SK-N-SH (cell line): ENCODE measurements at regions not wholly inside any gene's neighbourhood (a gene's known extent, or its start where the extent isn't known, plus 50 kb on each side); places are given as distances from the start of the nearest gene placed in this dataset.
A peak's percentile ranks its signal among the peaks of the same experiment; 100 is the strongest.

Experiments
- EP300 ChIP-seq, 2 experiments: IDR thresholded peaks; 2 replicates each; pipeline versions ENCODE4 v1.4.0 to v1.6.1; 2012; ENCODE audit warnings: borderline replicate concordance in 1 of 2, low read depth in 1 of 2, low read length in 1 of 2
- EZH2phosphoT487 ChIP-seq: fragments of 200-600 bp; sonication (generic); IDR thresholded peaks from 2 replicates; pipeline ENCODE4 v1.6.1; 2017; ENCODE audit warnings: low read depth, mixed run types, mild to moderate bottlenecking, antibody characterized with exemption, moderate library complexity, borderline replicate concordance
- FOSL2 ChIP-seq: IDR thresholded peaks from 2 replicates; pipeline ENCODE4 v1.4.0; 2012; ENCODE audit warnings: low read depth, mild to moderate bottlenecking, moderate library complexity, borderline replicate concordance
- GATA2 ChIP-seq: sonication (generic); formaldehyde crosslinking; IDR thresholded peaks from 2 replicates; pipeline ENCODE4 v1.5.0; 2020; ENCODE audit warnings: mild to moderate bottlenecking, missing genetic modification reagents
- POLR2AphosphoS5 ChIP-seq: IDR thresholded peaks from 2 replicates; pipeline ENCODE4 v1.6.1; 2012; ENCODE audit warnings: low read depth, low read length
- RAD21 ChIP-seq: IDR thresholded peaks from 2 replicates; pipeline ENCODE4 v1.6.1; 2012; ENCODE audit warnings: mild to moderate bottlenecking, low read length
- SIN3A ChIP-seq: IDR thresholded peaks from 2 replicates; pipeline ENCODE4 v1.6.1; 2012; ENCODE audit warnings: low read depth, mild to moderate bottlenecking, low read length, moderate library complexity, borderline replicate concordance
- SMC3 ChIP-seq: IDR thresholded peaks from 2 replicates; pipeline ENCODE4 v1.6.1; 2012; ENCODE audit warnings: low read depth, low read length, improper control_type of control experiment
- TAF1 ChIP-seq: IDR thresholded peaks from 2 replicates; pipeline ENCODE4 v1.6.1; 2012; ENCODE audit warnings: low read depth, mild to moderate bottlenecking, low read length, moderate library complexity, borderline replicate concordance
- TF ChIP-seq, protein P1 (sequence below): fragments of 200-600 bp; sonication (generic); IDR thresholded peaks from 2 replicates; pipeline ENCODE4 v1.6.1; 2017; ENCODE audit warnings: antibody characterized with exemption, mild to moderate bottlenecking, moderate library complexity
- TF ChIP-seq, protein P2 (sequence below): IDR thresholded peaks from 2 replicates; pipeline ENCODE4 v1.6.1; 2012; ENCODE audit warnings: mild to moderate bottlenecking, low read depth, low read length, moderate library complexity
- TF ChIP-seq, protein P3 (sequence below): IDR thresholded peaks from 2 replicates; pipeline ENCODE4 v1.4.0; 2012; ENCODE audit warnings: low read depth
- TF ChIP-seq, protein P4 (sequence below): fragments of 150-350 bp; IDR thresholded peaks from 2 replicates; pipeline ENCODE4 v1.6.1; 2017; ENCODE audit warnings: antibody characterized with exemption, low read length, low read depth, borderline replicate concordance

DNA sequence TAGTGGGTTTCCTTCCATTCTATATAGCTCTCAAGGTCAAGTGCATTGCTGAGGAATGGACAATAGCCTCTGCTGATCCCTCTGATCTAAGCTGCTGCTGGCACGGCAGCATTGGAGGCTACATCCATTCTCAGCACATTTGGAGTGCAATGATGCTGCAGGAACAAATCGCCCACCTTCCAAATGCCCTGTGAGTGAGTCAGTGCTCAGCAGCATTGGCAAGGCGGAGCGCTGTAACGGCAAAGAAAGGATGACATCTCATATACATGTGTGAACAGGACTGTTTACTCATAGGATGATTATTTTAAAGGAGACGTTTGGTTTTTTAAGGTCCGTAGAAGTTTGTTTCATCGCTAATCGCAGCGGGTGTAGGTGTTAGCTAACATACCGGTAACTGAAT is 408.7 kb downstream of the ARHGEF28 start:
- TF ChIP-seq EZH2phosphoT487 (no peak), EP300 (IDR thresholded peaks at IDR 0.05; ENCODE audit: borderline replicate concordance in 1 of 2, low read depth in 1 of 2, low read length in 1 of 2) (peak in 1 of 2 experiments; percentile 39; a peak in 1 of 4 replicates), GATA2 (CRISPR knock-in tag) (no peak), TAF1 (no peak), SIN3A (no peak), SMC3 (no peak), POLR2AphosphoS5 (no peak), RAD21 (no peak), FOSL2 (peak; percentile 65)
- TF ChIP-seq, protein P1, sequence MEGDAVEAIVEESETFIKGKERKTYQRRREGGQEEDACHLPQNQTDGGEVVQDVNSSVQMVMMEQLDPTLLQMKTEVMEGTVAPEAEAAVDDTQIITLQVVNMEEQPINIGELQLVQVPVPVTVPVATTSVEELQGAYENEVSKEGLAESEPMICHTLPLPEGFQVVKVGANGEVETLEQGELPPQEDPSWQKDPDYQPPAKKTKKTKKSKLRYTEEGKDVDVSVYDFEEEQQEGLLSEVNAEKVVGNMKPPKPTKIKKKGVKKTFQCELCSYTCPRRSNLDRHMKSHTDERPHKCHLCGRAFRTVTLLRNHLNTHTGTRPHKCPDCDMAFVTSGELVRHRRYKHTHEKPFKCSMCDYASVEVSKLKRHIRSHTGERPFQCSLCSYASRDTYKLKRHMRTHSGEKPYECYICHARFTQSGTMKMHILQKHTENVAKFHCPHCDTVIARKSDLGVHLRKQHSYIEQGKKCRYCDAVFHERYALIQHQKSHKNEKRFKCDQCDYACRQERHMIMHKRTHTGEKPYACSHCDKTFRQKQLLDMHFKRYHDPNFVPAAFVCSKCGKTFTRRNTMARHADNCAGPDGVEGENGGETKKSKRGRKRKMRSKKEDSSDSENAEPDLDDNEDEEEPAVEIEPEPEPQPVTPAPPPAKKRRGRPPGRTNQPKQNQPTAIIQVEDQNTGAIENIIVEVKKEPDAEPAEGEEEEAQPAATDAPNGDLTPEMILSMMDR = no peak
- TF ChIP-seq, protein P2, sequence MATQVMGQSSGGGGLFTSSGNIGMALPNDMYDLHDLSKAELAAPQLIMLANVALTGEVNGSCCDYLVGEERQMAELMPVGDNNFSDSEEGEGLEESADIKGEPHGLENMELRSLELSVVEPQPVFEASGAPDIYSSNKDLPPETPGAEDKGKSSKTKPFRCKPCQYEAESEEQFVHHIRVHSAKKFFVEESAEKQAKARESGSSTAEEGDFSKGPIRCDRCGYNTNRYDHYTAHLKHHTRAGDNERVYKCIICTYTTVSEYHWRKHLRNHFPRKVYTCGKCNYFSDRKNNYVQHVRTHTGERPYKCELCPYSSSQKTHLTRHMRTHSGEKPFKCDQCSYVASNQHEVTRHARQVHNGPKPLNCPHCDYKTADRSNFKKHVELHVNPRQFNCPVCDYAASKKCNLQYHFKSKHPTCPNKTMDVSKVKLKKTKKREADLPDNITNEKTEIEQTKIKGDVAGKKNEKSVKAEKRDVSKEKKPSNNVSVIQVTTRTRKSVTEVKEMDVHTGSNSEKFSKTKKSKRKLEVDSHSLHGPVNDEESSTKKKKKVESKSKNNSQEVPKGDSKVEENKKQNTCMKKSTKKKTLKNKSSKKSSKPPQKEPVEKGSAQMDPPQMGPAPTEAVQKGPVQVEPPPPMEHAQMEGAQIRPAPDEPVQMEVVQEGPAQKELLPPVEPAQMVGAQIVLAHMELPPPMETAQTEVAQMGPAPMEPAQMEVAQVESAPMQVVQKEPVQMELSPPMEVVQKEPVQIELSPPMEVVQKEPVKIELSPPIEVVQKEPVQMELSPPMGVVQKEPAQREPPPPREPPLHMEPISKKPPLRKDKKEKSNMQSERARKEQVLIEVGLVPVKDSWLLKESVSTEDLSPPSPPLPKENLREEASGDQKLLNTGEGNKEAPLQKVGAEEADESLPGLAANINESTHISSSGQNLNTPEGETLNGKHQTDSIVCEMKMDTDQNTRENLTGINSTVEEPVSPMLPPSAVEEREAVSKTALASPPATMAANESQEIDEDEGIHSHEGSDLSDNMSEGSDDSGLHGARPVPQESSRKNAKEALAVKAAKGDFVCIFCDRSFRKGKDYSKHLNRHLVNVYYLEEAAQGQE = no peak
- TF ChIP-seq, protein P3, sequence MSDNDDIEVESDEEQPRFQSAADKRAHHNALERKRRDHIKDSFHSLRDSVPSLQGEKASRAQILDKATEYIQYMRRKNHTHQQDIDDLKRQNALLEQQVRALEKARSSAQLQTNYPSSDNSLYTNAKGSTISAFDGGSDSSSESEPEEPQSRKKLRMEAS = no peak
- TF ChIP-seq, protein P4, sequence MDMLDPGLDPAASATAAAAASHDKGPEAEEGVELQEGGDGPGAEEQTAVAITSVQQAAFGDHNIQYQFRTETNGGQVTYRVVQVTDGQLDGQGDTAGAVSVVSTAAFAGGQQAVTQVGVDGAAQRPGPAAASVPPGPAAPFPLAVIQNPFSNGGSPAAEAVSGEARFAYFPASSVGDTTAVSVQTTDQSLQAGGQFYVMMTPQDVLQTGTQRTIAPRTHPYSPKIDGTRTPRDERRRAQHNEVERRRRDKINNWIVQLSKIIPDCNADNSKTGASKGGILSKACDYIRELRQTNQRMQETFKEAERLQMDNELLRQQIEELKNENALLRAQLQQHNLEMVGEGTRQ = no peak
